NCI-H2171 treated with DMSO at 0.1 percent for 48 hours (cell line): ENCODE measurements at regions not wholly inside any gene's neighbourhood (a gene's known extent, or its start where the extent isn't known, plus 50 kb on each side); places are given as distances from the start of the nearest gene placed in this dataset.

ENCODE experiments used
- DNase-seq: peaks from one replicate; lab custom pipeline; 2025; lab: John Stamatoyannopoulos, UW

GRCh38 chr13:111456452-111457230, 136.2 kb downstream of the TEX29 start:
- DNase-seq = no peak

- DNase-seq = no peak
Measured at GRCh38 chr13:111458001-111458531, 137.6 kb downstream of the TEX29 start.

- DNase-seq = no peak
Measured at GRCh38 chr13:111458739-111459138, 138.3 kb downstream of the TEX29 start.

GRCh38 chr13:111459803-111460547, 139.5 kb downstream of the TEX29 start:
- no peak for DNase-seq

GRCh38 chr13:111460548-111461444, 140.4 kb downstream of the TEX29 start:
- DNase-seq = peak; percentile 13

GRCh38 chr13:111461445-111462149, 141.2 kb downstream of the TEX29 start:
- DNase-seq = no peak

- DNase-seq = no peak
Measured at GRCh38 chr13:111462221-111462764, 141.9 kb downstream of the TEX29 start.

- no peak for DNase-seq
Measured at GRCh38 chr13:111462944-111463343, 142.5 kb downstream of the TEX29 start.

GRCh38 chr13:111467111-111467890, 146.9 kb downstream of the TEX29 start:
- DNase-seq = no peak

GRCh38 chr13:111468037-111468959, 147.9 kb downstream of the TEX29 start:
- DNase-seq = no peak

GRCh38 chr13:111469450-111469849, 149.0 kb downstream of the TEX29 start:
- DNase-seq = no peak

GRCh38 chr13:111469916-111470506, 149.6 kb downstream of the TEX29 start:
- DNase-seq = no peak

GRCh38 chr13:111470933-111471332, 150.5 kb downstream of the TEX29 start:
- DNase-seq = no peak

GRCh38 chr13:111472083-111472482, 151.6 kb downstream of the TEX29 start:
- no peak for DNase-seq

- DNase-seq = no peak
Measured at GRCh38 chr13:111472559-111473460, 152.4 kb downstream of the TEX29 start.

- DNase-seq = peak; percentile 57
Measured at GRCh38 chr13:111474136-111475002, 153.9 kb downstream of the TEX29 start.

- DNase-seq = no peak
Measured at GRCh38 chr13:111475488-111475887, 155.0 kb downstream of the TEX29 start.
